ENCODE measurements at regions not wholly inside any gene's neighbourhood (a gene's known extent, or its start where the extent isn't known, plus 50 kb on each side); places are given as distances from the start of the nearest gene placed in this dataset.

DNA sequence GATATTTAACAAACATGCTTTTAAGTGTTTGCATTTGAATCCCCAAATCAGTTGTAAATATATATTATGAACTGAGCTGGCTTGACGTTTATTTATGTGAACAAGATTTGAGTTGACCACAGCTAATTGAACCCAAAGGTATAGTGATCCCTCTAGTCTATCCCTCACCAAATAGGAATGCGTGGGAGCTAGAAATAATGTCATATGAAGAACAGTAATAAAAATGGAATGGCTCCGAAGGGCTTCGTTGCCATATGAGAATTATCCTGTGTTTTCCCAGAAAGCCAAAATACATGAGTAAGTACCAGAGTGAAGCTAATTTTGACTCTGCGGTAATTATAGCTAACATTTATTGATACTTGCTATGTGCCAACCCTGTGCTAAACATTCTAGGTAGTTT, 142.7 kb downstream of the ADCYAP1 start:
- TF ChIP-seq ZNF274 (IDR thresholded peaks at IDR 0.05; ENCODE audit: low read depth, low read length) = no peak
- no peak for TF ChIP-seq YY1 (IDR thresholded peaks at IDR 0.05; ENCODE audit: insufficient read depth, insufficient read length)
- TF ChIP-seq SUZ12 (IDR thresholded peaks at IDR 0.05; ENCODE audit: extremely low read depth, insufficient read depth, insufficient read length) = no peak

All from NT2/D1 (cell line).